MV-4-11 (cell line): ENCODE measurements at regions not wholly inside any gene's neighbourhood (a gene's known extent, or its start where the extent isn't known, plus 50 kb on each side); places are given as distances from the start of the nearest gene placed in this dataset.

Experiments
- DNase-seq: peaks from one replicate; lab custom pipeline; 2025; lab: John Stamatoyannopoulos, UW

DNA sequence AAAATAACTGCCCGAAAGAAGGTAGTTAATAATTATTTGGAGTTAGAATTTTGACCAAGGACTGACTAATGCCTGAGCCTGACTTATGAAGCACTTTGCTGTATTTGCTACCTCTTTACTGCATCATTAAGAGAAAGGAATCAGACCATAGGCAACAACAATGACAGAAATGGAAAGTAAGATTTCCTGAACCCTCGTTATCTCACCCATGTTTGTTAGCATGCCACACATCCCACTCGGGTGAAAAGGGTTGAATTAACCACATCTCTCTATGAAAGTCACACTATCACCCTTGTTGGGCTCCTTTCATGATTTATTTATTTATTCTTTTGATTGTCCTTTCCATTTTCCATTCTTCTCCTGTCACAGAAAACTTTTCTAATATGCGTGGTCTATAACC, 59.6 kb downstream of the OLIG3 start:
- DNase-seq = no peak

DNA sequence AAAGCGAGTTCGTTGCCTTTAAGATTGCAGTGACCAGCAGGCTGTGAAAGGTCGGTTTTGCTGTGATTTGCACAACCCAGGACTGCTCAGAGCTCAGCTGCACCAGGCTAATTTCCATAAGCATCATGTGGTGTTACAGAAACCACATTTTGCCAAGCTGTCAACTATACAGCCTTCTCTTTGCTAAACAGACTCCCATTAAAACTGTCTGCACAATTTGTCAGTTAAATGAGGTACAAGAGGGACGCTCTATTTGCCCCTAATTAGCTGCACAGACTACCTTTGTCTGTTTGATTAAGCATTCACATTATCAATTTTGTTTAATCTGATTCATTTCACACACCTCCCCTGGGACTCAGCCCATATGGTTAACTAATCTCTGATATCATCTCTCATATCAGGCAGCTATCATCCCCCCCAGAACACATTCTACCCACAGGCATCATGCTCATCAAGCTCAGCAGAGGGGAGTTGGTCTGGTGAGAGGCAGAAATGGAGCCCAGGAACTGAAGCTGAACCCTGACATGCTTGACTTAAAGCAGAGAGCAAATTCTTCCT, 62.1 kb downstream of the OLIG3 start:
- no peak for DNase-seq

DNA sequence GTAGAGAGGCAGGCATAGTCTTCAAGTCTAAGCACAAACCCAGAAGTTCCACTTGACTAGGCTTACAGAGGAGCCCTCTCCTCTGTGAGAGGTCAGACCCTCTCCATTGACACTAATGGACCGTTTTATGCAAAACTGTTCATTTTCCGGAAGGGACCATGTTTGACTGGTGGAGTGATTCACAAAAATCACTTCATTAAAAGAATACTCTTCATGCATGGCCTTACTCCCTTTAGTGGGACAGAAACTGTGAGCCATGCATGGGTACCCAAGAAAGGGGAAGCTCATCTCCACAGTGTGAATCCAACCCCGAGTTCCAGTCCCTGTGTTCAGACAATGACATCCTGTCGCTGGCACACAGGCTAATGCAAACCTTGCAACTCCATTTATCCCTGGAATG, 63.2 kb downstream of the OLIG3 start:
- no peak for DNase-seq

DNA sequence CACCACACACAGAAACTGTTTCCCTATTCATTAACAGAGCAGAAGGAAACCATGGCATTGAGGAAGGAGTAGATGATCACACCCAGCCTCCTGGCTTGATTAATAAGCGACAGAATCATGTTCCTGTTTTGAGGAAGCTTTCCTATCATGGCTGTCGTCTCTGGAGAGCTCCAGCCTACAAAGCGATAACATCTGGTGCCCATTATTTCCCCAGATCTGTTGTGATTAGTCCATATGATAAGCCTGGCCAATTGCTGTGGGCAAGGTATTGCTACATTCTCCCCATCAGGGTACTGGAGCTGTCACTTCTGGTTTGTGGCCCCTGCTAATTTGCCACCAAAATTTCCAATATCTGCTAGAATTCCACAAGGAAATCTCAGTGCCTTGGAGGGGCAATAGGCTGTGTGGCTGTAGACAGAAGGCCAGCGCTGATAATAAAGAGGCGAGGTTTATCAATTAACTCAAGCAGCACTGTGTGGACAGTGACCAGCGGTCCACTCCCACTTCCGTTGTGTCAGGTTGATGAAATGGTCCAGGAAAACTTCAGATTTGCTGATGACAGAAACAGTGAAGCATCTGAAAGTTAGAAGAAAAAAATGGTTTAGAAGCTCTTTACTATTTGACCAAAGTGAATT, 66.4 kb downstream of the OLIG3 start:
- peak; percentile 5 for DNase-seq

DNA sequence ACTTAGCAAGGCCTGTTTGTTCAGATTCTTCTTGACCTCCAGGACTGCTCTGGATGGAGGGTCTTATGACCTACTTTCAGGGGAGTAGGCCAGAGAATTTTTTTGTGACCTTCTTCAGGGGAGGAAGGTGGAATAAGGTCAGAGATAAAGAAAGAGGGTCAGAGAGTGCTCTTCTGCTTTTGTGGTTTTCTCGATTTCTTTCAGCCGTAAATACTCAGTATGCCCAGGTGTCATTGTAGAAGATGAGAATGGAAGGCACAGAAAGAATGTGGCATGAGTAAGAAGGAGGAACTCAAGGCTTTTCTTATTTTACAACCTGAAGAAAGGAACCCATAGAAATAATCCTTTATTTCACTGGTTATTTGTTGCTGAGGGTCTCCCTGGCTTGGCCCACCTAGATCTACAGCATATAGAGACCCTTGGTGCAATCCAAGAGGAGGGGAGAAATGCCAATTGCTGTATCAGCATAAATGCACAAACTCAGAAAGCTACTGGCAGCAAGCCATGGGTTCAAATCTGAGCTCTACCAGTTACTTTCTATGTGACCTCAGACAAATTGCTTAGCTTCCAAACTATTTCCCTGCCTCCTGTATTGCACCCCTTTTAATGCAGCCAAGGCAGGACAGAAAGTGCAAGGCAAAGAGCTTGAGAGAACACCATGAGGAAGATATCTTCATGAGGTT, 68.0 kb downstream of the OLIG3 start:
- DNase-seq = no peak

DNA sequence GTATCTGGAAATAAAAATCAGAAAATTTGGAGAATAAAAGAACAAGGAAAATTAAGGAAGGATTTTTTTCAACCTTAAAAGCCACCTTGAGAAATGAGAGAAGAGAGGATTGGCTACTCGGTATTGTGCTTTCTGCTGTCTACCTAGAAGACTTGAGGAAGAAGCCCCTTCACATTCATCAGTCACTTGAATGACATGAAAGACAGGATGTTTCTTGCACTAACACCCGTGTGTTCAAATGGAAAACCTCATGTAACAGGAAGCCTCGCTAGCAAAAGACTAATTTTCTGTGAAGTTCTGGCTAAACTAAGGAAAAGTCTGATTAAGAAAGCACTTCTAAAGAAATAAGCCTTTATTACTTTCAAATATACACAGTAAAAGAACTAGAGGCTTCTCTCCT, 69.9 kb downstream of the OLIG3 start:
- DNase-seq = no peak

DNA sequence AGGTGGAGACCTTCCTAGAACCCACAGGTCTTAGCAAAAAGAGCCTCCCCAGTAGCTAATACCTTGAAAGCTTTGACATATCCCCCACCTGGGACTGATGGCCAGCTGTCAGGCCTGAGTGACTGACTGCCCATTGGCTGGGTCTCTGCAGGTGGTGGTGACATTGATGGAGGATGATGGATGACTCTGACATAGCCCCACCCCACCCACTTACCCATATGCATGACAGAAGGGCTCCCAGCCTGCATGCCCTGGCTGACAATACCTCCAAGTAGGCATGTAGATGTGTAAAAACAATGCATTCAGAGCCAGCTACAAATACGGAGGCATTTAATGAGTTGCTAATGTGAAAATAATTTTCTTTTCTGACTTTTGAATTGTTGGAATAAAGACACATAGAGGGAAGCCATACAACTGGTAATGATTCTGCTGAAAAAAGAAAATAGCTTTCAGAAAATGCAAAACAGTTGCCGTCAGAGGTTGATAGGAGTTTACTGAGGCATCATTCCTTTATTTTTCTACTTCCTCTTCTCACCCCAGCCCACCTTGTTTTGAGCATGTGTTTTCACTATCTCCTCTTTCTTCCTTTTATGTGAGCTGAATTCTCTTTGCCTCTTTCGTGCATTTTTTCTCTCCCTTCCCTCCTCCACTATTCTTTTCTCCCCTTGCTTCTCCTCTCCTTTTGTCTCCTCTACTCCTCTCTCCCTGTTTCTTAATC, 70.6 kb downstream of the OLIG3 start:
- DNase-seq = no peak

DNA sequence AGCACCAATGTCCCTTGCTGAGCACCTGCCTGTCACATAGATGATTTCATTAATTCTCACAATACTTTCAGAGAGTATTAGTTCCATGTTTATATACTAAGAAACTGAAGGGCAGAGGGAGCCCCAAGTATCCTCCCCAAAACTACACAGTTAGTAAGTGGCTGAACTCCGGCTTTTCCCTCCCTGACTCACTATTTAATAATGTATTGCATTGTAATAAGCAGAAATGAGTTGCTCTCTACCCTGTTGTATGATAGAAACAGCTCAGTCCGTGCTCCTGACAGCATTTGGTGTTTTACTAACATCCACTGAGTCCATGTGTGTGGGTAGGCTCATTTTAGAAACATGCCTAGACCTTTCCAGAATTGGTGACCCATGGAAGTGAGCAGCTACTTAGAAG, 76.8 kb downstream of the OLIG3 start:
- DNase-seq = no peak

DNA sequence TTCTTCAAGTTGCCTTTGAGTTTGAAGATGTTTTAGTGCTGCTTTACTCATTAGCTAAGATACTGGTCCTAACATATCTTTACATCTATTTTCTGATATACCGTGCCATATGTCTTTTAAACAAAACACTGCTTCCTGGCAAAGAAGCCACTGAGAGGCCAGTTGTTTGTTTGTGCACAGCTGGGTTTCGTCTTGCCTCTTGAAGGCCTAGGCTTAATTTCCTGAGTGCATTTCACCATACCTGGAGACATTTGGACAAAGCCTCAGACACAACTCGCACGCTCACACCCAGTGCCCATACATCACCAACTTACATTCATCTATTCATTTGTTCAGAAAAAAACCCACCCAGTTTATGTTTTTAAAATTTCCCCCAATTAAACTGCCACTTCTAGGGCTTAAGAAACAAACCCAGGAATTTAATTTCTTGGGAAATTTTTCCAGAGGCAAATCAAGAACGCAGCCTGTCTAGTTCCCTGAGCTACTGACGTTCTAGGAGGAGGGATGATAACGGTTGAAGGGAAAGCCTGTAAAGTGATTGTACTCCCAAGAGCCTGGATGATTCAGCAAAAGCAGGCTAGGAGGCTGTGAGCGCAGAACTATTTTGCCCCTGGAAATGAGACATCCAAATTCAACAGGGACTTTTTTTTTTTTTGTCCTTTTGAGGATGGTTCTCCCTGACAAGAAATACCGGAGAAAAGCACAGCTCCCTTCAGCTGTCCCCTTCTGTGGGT, 77.7 kb downstream of the OLIG3 start:
- no peak for DNase-seq

DNA sequence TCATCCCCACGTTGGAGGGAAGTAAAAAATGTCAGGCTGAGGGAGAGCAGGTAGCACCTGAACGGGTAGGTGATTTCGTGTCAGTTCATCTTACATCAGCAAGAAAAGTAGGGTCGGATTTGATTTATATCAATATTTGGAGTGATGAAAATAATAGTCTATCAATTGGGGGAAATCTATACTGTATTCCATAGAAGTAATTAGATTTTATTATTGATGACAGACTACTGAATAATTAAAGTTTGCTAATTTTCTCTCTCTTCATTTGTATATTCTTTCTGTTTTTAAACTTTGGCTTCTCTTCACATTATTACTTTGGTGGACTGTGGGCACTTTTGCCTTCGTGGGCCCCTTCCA, 78.4 kb downstream of the OLIG3 start:
- DNase-seq = no peak

DNA sequence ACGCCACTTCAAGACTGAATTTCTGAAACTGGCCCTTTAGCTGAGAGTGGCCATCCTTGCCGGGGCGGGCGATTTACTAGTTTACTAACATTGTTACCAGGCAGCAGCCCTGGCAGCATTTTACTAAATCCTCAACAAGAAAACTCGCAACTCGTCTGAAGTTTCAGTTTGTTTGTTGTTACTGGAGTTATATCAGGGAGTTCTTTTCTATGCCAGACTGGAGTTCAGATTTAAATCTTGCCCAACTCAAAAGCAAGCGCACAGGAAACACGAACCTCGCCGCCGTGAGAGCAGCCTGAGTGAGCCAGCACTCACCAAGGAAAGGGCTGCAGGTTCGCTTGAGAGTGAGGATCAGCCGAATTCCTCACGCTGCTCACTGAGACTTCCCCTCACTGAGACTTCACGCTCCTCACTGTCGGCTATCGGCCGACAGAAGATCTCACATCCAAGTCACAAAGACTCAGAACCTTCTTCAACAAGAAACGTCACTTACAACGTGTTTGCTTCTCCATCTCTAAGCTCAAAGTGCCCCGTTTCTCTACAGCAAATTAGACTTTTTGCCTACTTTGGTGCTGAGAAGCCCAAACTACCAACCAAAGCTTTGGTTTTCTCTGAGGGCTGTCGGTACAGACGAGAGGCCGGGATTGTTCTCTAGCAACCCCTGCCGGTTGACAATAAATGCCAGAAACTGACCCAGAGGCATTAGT, 78.9 kb downstream of the OLIG3 start:
- peak; percentile 64 for DNase-seq

DNA sequence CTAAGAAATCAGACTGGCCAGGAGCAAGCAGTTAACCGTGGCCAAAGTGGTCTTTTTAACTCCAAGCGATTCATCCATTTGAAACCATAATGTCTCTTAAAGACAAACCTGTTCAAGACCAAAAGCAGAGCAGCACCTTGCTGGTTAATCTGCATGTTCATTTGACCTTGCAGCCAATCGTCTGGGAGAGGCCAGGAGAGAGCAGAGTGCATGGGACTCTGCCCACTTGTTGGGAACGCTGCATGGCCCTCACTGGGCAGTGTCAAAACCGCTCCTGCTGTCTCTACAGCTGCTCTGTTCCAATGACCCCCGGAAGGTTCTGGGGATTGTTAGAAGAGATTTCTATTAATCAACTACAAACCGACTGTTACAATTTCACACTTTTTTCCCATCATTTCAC, 79.6 kb downstream of the OLIG3 start:
- no peak for DNase-seq

DNA sequence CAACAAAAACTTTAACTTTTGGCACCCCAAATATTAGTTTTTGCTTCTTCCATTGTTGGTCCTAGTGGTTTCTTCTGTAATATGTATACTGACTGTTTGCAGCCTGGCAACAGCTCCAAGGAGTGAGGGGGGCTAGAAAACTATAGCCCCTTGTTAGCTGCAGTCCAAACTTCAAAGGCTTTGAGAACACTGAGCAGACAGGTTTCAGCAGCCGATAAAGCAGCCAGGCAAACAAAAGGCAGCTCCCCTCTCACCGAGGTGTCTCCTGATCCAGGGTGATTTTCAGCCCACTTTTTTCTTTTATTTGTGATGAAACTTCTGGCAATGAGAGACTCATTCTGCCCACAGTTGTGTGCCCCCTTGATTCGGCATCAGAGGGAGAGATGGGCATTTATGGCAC, 80.7 kb downstream of the OLIG3 start:
- no peak for DNase-seq

DNA sequence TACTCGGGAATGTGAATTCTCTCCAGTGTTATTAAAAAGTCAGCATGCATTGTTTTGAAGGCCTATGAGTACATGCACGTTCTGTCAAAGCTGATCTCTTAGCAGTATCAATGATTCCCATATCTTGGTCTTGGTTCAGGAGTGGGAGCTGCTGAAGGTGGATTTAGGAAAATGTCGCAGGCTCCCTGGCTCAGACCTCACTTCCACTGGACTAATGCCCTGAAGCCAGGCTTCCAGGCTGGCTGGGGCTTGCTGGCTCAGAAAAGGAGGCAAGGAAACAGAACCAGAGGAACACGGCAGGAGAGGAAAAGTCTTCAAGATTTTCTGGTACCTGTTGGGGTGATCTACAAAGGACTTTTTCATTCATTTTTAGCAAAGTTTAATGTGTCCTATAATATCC, 81.6 kb downstream of the OLIG3 start:
- no peak for DNase-seq

DNA sequence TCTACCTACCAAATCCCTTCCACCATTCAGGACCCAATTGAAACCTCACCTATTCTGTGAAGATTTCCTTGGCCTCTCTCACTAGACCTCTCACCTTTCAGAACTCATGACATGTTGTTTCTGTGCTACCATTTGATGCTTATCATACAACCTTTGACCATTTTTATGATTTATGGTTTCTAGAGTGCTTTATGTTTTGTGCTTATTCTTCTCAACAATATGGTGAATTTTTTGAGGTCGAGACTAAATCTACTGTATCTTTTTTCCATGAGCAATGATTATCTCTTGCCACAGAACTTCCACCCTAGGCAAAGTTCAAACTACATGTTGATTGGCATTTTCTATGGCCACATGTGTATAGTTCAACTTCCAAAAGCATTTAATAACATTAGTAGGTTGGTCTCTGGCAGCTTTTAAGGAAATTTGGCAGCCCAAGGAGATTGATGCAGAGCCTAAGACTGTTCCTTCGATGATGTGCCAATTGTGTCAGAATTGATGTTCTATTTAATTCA, 84.9 kb downstream of the OLIG3 start:
- no peak for DNase-seq

DNA sequence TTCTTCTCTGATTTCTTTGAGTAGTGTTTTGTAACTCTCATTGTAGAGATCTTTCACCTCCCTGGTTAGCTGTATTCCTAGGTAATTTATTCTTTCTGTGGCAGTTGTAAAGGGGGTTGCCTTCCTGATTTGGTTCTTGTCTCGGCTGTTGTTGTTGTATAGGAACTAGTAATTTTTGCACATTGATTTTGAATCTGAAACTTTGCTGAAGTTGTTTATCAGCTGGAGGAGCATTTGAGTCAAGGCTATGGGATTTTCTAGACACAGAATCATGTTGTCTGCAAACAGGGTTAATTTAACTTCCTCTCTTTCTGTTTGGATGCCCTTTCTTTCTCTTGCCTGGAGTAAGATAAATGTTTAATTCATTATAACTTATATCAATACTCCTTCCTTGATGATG, 86.4 kb downstream of the OLIG3 start:
- no peak for DNase-seq

DNA sequence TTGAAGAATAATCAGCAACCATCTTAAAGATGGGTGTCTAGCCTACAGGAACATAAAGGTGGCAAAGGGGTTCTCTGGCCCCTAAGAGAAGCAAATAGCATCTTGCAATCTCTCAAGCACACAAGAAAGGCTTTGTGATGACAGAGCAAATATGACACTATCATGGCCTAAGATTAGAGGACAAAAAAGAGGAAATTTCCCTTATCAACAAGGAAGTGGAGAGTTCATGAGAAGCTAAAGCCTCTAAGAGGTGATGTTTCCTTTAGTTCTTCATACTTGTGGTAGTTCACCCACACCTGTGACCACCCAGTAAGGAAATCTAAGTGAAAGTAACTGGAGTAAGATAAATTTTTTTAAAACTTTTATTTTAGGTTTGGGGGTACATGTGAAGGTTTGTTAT, 88.4 kb downstream of the OLIG3 start:
- DNase-seq = peak; percentile 23

DNA sequence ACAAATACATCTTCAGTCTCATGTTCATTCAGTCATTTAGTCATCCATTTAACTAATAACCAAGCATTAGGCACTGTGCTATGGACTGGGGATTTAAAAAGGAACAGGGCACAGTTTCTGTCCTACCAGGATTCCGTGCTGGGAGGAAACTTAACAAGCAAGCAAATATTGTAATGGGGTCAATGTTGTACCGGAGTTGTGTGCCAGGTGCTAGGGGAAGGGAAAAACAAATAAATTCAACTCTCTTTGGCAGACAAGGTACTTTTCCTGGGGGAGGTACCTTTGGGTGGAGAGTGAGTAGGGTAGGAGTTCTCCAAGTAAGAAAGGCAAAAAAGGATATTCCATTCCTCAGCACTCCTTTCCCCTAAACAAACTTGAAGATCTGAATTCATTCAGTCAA, 90.3 kb downstream of the OLIG3 start:
- no peak for DNase-seq

DNA sequence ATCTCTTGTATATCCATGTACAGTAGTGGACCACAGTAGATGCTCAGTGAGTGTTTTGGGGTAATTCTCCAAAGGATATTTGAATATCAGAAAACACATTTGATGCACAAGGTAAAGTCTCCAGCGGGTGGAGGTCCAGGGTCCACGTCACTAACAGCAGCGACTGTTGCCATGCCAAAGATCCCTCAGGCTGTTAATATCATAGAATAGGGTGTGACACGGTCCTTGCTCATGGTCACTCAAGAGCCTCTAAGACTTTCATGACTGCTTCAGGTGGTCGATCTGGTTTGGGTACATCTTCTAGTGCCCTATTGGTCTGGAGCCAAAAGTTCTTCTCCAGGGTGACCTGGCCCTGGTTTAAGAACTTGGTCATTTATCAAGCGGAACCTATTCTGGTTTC, 90.8 kb downstream of the OLIG3 start:
- DNase-seq = no peak

DNA sequence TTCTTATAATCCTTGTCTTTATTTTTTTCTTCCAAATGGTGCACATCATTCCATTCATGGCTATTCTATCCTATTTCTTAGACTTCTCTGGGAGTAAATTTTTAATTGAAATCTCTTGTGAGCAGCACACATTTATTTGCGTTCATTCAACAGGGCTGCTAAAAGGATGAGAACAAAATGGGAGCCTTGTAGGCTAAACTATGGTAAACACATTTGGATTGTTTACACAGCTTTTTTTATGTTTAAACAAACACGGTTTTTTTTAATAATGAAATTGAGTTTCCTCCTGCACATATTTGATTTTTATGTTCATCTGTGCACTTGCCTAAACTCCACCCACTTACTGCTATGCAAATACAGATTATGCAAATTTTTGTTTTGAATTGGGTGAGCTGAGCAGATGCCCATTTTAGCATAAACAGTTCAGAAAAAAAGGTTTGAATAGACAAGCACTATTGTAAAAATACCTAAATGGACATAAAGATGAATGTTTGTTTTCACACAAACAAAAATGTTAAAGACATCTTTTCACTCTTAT, 92.0 kb downstream of the OLIG3 start:
- DNase-seq = no peak

DNA sequence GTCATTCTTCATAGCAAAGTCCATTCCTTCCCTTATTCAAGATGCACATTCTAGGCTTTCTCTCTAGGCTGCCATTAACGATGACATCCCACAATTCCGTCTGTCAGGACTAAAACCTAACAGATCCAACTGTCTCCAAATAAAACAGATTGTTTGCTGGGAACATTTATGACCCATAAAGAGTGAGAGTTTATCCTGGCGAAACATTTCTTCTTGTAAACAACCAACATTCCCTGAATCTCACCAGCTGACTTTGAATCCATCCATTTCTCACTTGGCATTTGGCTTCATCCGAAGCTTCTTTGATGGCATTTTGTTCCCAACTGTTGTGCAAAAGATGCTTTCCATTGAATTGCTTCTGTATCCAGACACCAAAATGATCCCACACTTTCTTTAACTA, 93.1 kb downstream of the OLIG3 start:
- DNase-seq = no peak
